Aorta (tissue), 5 donors: ENCODE measurements at regions not wholly inside any gene's neighbourhood (a gene's known extent, or its start where the extent isn't known, plus 50 kb on each side); places are given as distances from the start of the nearest gene placed in this dataset.
"Not testable (repeated sequence)": the region's sequence is repeated elsewhere in the genome, so short reads cannot be mapped to it uniquely, and the experiment has no call there.

Experiments used
- ATAC-seq: fragments of 200-7000 bp; cut with Tn5 transposase; one replicate; pipeline ENCODE4 v1.9.1; 2022; ENCODE audit warnings: moderate library complexity; ENCODE audit not compliant: low FRiP score
- DNase-seq, 2 donors: peaks; one replicate each; pipeline ENCODE4 v3.0.0-alpha.2; 2020
- H3K27ac ChIP-seq, 2 donors: one replicate each; pipeline ENCODE4 v1.5.1; 2013; ENCODE audit warnings: low read length in 2 of 2, mild to moderate bottlenecking in 2 of 2, moderate library complexity in 2 of 2, control low read depth in 1 of 2, inconsistent platforms in 1 of 2, low read depth in 1 of 2
- H3K27me3 ChIP-seq, 2 donors: one replicate each; pipeline ENCODE4 v1.6.1; 2013; ENCODE audit warnings: control low read depth in 1 of 2, low read length in 1 of 2, mild to moderate bottlenecking in 1 of 2, moderate library complexity in 1 of 2; ENCODE audit not compliant: insufficient read depth in 2 of 2, control insufficient read depth in 1 of 2
- H3K36me3 ChIP-seq, 2 donors: one replicate each; pipeline ENCODE4 v1.6.1; 2013; ENCODE audit warnings: control low read depth in 1 of 2, low read length in 1 of 2, mild to moderate bottlenecking in 1 of 2; ENCODE audit not compliant: insufficient read depth in 2 of 2, control insufficient read depth in 1 of 2
- H3K4me1 ChIP-seq, 2 donors: one replicate each; pipeline ENCODE4 v1.6.1; 2013; ENCODE audit warnings: low read length in 2 of 2, control low read depth in 1 of 2, mild to moderate bottlenecking in 1 of 2, moderate library complexity in 1 of 2; ENCODE audit not compliant: insufficient read depth in 2 of 2, control insufficient read depth in 1 of 2
- H3K4me3 ChIP-seq, 2 donors: one replicate each; pipeline ENCODE4 v1.5.1; 2013; ENCODE audit warnings: low read length in 2 of 2, control low read depth in 1 of 2, mild to moderate bottlenecking in 1 of 2
- H3K9me3 ChIP-seq: one replicate; pipeline ENCODE4 v1.6.1; 2013; ENCODE audit warnings: mild to moderate bottlenecking, low read length; ENCODE audit not compliant: control insufficient read depth
- WGBS, 2 donors: extraction: QIAGEN DNeasy Blood & Tissue Kit; methylation state at CpG; one replicate each; pipeline ENCODE4 v1.1.7; 2013; 5-methylcytosine and 5-hydroxymethylcytosine counted together
- intact Hi-C, 2 donors: fragments of 100-400 bp; cut with DNase I; formaldehyde crosslinking; loops; one replicate each; pipeline versions ENCODE4 v1.14.2 to v1.15.0; 2022
- donor health status: healthy with polysubstance abuse.
- donor health status: Bipolar disorder and iron deficiency.
- donor health status: DM: no; HTN: no; CAD: no.
- donor health status: DM: no; HTN: no; CAD: no.
- donor health status: DM: yes; HTN: yes; CAD: no.

GRCh38 chr16:60402941-60403340, 1633.3 kb downstream of the CDH8 start:
- H3K4me1 ChIP-seq, H3K4me3 ChIP-seq, H3K9me3 ChIP-seq, H3K36me3 ChIP-seq, DNase-seq, ATAC-seq, H3K27me3 ChIP-seq, intact Hi-C loops, H3K27ac ChIP-seq: not testable (repeated sequence)
- WGBS, 2 donors, result 88 to 93% methylated on average over 9 of the region's 9 CpGs

GRCh38 chr16:60392380-60392779, 1643.9 kb downstream of the CDH8 start:
- Histone ChIP-seq H3K9me3 (no peaks in the 10 kb centered on the region), H3K27ac (no peak overlapping the region), H3K4me1 (no peaks in the 10 kb centered on the region), H3K27me3 (no peaks in the 10 kb centered on the region), H3K4me3 (no peak overlapping the region), H3K36me3 (no peaks in the 10 kb centered on the region)
- DNase-seq (no peak), ATAC-seq (no peak)
- 86 to 90% methylated on average over 4 of the region's 4 CpGs for WGBS, 2 donors
- intact Hi-C loops, result no loop called here

GRCh38 chr16:60371591-60371990, 1637.5 kb upstream of the GOT2 start:
- no peak overlapping the region for H3K27ac ChIP-seq
- no peaks in the 10 kb centered on the region for H3K27me3 ChIP-seq
- ATAC-seq, result no peak
- H3K4me3 ChIP-seq, result no peak overlapping the region
- 66 to 67% methylated on average over 2 of the region's 2 CpGs for WGBS, 2 donors
- H3K9me3 ChIP-seq, result peaks cover under 1% of the 10 kb centered on the region
- H3K4me1 ChIP-seq, result no peaks in the 10 kb centered on the region
- intact Hi-C loops, result no loop called here
- DNase-seq, result no peak
- no peaks in the 10 kb centered on the region for H3K36me3 ChIP-seq

GRCh38 chr16:60367739-60368138, 1633.6 kb upstream of the GOT2 start:
- no peaks in the 10 kb centered on the region for H3K36me3 ChIP-seq
- no peaks in the 10 kb centered on the region for H3K27me3 ChIP-seq
- DNase-seq, result no peak
- peaks cover 2% of the 10 kb centered on the region for H3K9me3 ChIP-seq
- no peak for ATAC-seq
- intact Hi-C loops, result no loop called here
- H3K4me3 ChIP-seq, result no peak overlapping the region
- no peak overlapping the region for H3K27ac ChIP-seq
- 61 to 75% methylated on average over 3 of the region's 3 CpGs for WGBS, 2 donors
- H3K4me1 ChIP-seq, result no peaks in the 10 kb centered on the region

- Histone ChIP-seq H3K27me3 (no peaks in the 10 kb centered on the region), H3K36me3 (no peaks in the 10 kb centered on the region), H3K4me3 (no peak overlapping the region), H3K9me3 (peaks cover 2% of the 10 kb centered on the region), H3K27ac (no peak overlapping the region), H3K4me1 (no peaks in the 10 kb centered on the region)
- WGBS, 2 donors, result 42 to 46% methylated on average over 6 of the region's 6 CpGs
- intact Hi-C loops, result no loop called here
- DNase-seq (no peak), ATAC-seq (no peak)
These were observed 1629.5 kb upstream of the GOT2 start for GRCh38 chr16:60363566-60363965.

GRCh38 chr16:60359866-60360265, 1625.8 kb upstream of the GOT2 start:
- H3K4me1 ChIP-seq, H3K27ac ChIP-seq, DNase-seq, ATAC-seq, H3K27me3 ChIP-seq, H3K36me3 ChIP-seq, H3K4me3 ChIP-seq, H3K9me3 ChIP-seq, intact Hi-C loops: not testable (repeated sequence)
- 93 to 94% methylated on average over 11 to 13 of the region's 13 CpGs for WGBS, 2 donors

- H3K27me3 ChIP-seq, H3K4me1 ChIP-seq, H3K36me3 ChIP-seq, ATAC-seq, H3K4me3 ChIP-seq, H3K9me3 ChIP-seq, DNase-seq, intact Hi-C loops, H3K27ac ChIP-seq: not testable (repeated sequence)
- WGBS, 2 donors, result 94 to 95% methylated on average over 17 of the region's 17 CpGs
These were observed 1625.3 kb upstream of the GOT2 start for GRCh38 chr16:60359412-60359811.

- DNase-seq, intact Hi-C loops, H3K4me1 ChIP-seq, H3K9me3 ChIP-seq, H3K36me3 ChIP-seq, H3K4me3 ChIP-seq, H3K27me3 ChIP-seq, H3K27ac ChIP-seq, ATAC-seq: not testable (repeated sequence)
- 94% methylated on average over 29 of the region's 29 CpGs for WGBS, 2 donors
These were observed 1623.9 kb upstream of the GOT2 start for GRCh38 chr16:60357876-60358522.

GRCh38 chr16:60346256-60346655, 1612.1 kb upstream of the GOT2 start:
- Histone ChIP-seq H3K4me1 (no peaks in the 10 kb centered on the region), H3K4me3 (no peak overlapping the region), H3K9me3 (no peaks in the 10 kb centered on the region), H3K36me3 (no peaks in the 10 kb centered on the region), H3K27me3 (no peaks in the 10 kb centered on the region), H3K27ac (no peak overlapping the region)
- DNase-seq, result no peak
- WGBS, 2 donors, result 73 to 82% methylated on average over 1 of the region's 1 CpG
- intact Hi-C loops, result no loop called here
- no peak for ATAC-seq
